Fibroblast of lung (primary cell): ENCODE measurements at regions not wholly inside any gene's neighbourhood (a gene's known extent, or its start where the extent isn't known, plus 50 kb on each side); places are given as distances from the start of the nearest gene placed in this dataset.

ENCODE experiments used
- CTCF ChIP-seq, 2 donors: IDR thresholded peaks in 1 of 2; conservative IDR thresholded peaks in 1 of 2; 1 replicate in 1 of 2; 2 replicates in 1 of 2; pipeline ENCODE4 v1.5.1; 2011 to 2012; ENCODE audit warnings: low read length in 2 of 2, control low read depth in 1 of 2, inconsistent platforms in 1 of 2, low read depth in 1 of 2, mild to moderate bottlenecking in 1 of 2
- EZH2 ChIP-seq: IDR thresholded peaks from 2 replicates; pipeline ENCODE4 v1.5.1; 2012; ENCODE audit warnings: low read length, control low read depth, mild to moderate bottlenecking; ENCODE audit errors: missing control alignments

- TF ChIP-seq CTCF (conservative IDR thresholded peaks at IDR 0.05 in 1 of 2, IDR thresholded peaks at IDR 0.05 in 1 of 2; ENCODE audit: low read depth in 1 of 2, low read length in 2 of 2), result no peak
- TF ChIP-seq EZH2, result no peak
Observed at GRCh38 chr13:59510386-59510785, 653.3 kb downstream of the DIAPH3 start.
